ENCODE measurements at regions not wholly inside any gene's neighbourhood (a gene's known extent, or its start where the extent isn't known, plus 50 kb on each side); places are given as distances from the start of the nearest gene placed in this dataset.

GRCh38 chr5:99102073-99102697, 173.4 kb upstream of the CHD1 start:
- Histone ChIP-seq H3K9me3 (no peaks in the 10 kb centered on the region), H3K36me3 (no peaks in the 10 kb centered on the region), H3K4me3 (no peak overlapping the region), H3K4me1 (no peaks in the 10 kb centered on the region), H3K27me3 (no peaks in the 10 kb centered on the region), H3K27ac (no peak overlapping the region)
- 32 to 41% methylated on average over 3 of the region's 3 CpGs for WGBS, 2 donors
- DNase-seq: no peak
- intact Hi-C loops (cut with DNase I): no loop called here
- no peak for TF ChIP-seq CTCF (IDR thresholded peaks at IDR 0.05)
- TF ChIP-seq POLR2A (IDR thresholded peaks at IDR 0.05): no peak

GRCh38 chr5:99099691-99100090, 170.9 kb upstream of the CHD1 start:
- Histone ChIP-seq H3K36me3 (no peaks in the 10 kb centered on the region), H3K27me3 (no peaks in the 10 kb centered on the region), H3K4me1 (no peaks in the 10 kb centered on the region), H3K27ac (no peak overlapping the region), H3K4me3 (no peak overlapping the region), H3K9me3 (no peaks in the 10 kb centered on the region)
- intact Hi-C loops (cut with DNase I): no loop called here
- TF ChIP-seq POLR2A (IDR thresholded peaks at IDR 0.05) (no peak), CTCF (IDR thresholded peaks at IDR 0.05) (no peak)
- DNase-seq: no peak

- Histone ChIP-seq H3K27ac (no peak overlapping the region), H3K27me3 (no peaks in the 10 kb centered on the region), H3K4me1 (no peaks in the 10 kb centered on the region), H3K9me3 (no peaks in the 10 kb centered on the region), H3K4me3 (no peak overlapping the region), H3K36me3 (no peaks in the 10 kb centered on the region)
- 75% methylated on average over 2 of the region's 2 CpGs for WGBS, 2 donors
- intact Hi-C loops (cut with DNase I): no loop called here
- no peak for DNase-seq
- no peak for TF ChIP-seq CTCF (IDR thresholded peaks at IDR 0.05)
- no peak for TF ChIP-seq POLR2A (IDR thresholded peaks at IDR 0.05)
Measured at GRCh38 chr5:99089822-99090549, 161.2 kb upstream of the CHD1 start.

- Histone ChIP-seq H3K9me3 (no peaks in the 10 kb centered on the region), H3K27ac (no peak overlapping the region), H3K4me1 (no peaks in the 10 kb centered on the region), H3K36me3 (no peaks in the 10 kb centered on the region), H3K4me3 (no peak overlapping the region), H3K27me3 (no peaks in the 10 kb centered on the region)
- no peak for DNase-seq
- TF ChIP-seq CTCF (IDR thresholded peaks at IDR 0.05) (no peak), POLR2A (IDR thresholded peaks at IDR 0.05) (no peak)
- 26 to 47% methylated on average over 2 to 3 of the region's 3 CpGs for WGBS, 2 donors
- intact Hi-C loops (cut with DNase I): no loop called here
Measured at GRCh38 chr5:99088309-99088708, 159.5 kb upstream of the CHD1 start.

GRCh38 chr5:99083197-99083596, 154.4 kb upstream of the CHD1 start:
- H3K9me3 ChIP-seq: no peaks in the 10 kb centered on the region
- no peaks in the 10 kb centered on the region for H3K36me3 ChIP-seq
- H3K4me1 ChIP-seq: no peaks in the 10 kb centered on the region
- H3K27ac ChIP-seq: no peak overlapping the region
- H3K4me3 ChIP-seq: no peak overlapping the region
- no peak for DNase-seq
- 24 to 47% methylated on average over 3 of the region's 3 CpGs for WGBS, 2 donors
- TF ChIP-seq POLR2A (IDR thresholded peaks at IDR 0.05): no peak
- no peak for TF ChIP-seq CTCF (IDR thresholded peaks at IDR 0.05)
- no peaks in the 10 kb centered on the region for H3K27me3 ChIP-seq
- intact Hi-C loops (cut with DNase I): no loop called here

Measured in esophagus squamous epithelium (tissue), 5 donors.